GM19467 (cell line): ENCODE measurements at regions not wholly inside any gene's neighbourhood (a gene's known extent, or its start where the extent isn't known, plus 50 kb on each side); places are given as distances from the start of the nearest gene placed in this dataset.
A peak's percentile ranks its signal among the peaks of the same experiment; 100 is the strongest.
"Not testable (repeated sequence)": the region's sequence is repeated elsewhere in the genome, so short reads cannot be mapped to it uniquely, and the experiment has no call there.

ENCODE experiments used
- ATAC-seq: cut with Tn5 transposase; IDR thresholded peaks from one replicate; pipeline ENCODE4 v1.9.1; 2021; ENCODE audit warnings: mild to moderate bottlenecking, moderate library complexity; ENCODE audit not compliant: unreplicated experiment

DNA sequence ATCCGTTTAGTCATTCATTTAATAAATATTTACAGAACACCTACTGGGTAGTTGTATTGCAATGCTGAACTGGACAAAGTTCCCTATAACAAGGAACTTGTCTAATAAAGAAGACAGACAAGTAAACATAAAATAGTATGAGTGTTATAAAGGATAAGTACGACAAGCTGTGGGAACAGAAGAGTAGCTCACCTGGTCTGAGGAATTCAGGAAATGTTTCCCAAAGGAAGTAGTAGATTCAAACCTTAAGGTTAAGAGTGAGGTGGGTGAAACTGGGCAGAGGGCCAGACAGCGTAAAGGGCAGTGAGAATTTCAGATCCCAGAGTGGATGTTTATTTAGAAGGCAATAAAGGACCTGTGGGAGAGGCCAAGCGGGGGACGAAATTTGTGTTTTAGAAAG, 72.3 kb upstream of the CD2AP start:
- no peak for ATAC-seq

DNA sequence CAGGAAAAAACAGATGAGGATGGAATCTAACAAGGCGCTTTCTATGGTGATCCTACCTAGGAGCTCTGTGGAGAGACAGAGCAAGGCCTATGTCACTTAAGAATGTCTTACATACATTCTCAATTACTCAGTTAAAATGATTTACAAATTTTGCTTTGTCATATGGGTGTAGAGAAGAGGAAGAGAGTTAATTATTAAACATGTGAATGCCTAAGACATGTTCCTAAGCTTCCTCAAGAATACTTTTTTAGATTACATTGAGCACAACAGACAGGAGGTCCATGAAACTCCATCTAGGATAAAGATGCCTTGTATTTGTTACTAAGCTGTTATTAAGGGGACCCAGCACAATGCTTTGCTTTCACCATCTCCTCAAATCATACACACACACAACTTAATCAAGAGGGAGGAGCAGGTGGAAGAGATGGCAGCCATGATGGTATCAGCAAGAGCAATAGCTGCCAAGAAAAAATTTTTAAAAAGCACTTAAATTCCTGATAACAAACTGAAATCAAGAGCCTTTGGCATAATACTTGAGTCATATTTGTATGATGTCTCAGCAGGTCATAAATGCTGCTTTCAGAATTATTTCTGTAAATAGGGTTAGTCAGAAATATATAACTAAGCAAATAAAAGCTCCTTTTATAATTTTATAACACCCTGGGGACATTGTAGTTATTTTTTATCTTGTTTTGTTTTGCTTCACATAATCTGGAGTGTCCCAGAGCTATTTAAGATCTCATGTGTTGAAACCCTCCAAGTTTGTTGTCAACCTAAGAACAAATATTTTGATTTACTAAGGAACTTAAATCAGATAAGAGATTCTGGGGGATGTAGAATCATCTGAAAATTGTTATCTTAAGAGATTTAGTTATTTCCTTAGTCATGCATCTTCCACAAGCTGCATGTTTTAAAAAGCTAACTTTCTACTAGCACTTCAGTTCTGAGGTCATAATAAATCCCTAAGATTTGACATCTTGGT, 70.0 kb upstream of the CD2AP start:
- ATAC-seq: no peak

DNA sequence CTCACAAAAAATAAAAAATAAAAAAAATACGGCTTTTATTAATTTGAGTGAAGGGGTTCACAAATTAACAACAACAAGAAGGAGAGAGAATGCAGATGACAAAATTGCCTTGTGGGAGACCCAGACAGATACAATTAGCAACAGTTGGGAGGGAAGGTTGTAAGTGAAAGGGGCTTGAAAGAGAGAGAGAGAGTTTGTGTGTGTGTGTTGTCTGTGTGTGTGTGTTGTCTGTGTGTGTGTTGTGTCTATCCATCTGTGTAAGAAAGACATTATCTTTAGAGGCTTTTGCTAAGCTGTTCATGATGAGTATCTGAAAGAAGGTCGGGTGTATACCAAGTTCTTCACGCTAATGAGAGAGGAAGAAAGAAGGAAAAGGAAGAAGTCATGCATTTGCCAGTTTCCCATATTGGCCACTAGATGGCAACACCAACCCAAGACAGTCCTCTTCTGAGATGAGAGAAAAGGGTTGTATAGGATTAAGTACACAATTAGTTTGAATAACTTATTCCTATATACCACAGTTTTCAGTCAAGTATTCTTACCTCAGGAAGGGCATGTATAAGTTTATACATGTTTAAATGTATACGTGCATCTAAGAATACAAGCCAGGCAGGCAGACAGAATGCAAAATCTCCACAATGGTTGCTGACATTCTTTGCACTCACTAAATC, 63.7 kb upstream of the CD2AP start:
- peak; percentile 76 for ATAC-seq

DNA sequence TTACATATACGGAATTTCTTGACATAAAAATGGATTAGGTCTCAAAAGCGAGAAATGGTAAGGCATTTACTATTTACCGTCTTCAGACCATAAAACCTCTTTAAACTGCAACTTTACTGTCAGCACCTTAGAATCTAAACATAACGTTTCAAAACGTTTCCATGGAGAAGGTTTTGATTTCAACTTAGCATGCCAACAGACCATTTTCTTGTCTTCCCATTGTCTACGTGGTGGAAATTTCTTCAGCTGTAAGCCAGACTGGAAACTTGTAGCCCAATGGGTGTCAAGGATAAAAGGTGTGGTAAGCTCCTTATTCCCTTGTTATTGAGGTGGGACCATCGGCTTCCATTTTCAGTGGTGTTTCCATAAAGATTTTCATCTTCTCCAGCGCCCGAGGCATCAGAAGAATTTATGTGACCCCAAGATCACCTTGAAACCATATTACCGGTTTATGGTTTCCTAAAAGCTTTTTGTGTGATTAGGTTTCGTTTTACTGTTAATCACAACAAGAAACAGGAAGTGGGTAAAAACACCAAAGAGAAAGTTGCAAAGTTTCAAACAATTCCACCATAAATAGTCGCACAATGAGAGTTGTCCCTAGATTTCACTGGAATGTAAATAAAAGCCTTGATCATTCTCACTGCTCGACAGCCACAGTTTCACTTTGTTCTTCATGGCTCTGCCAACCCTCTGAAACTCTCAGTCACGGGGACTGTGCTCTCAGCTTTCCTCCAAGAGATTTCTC, 63.0 kb upstream of the CD2AP start:
- ATAC-seq: peak; percentile 56

DNA sequence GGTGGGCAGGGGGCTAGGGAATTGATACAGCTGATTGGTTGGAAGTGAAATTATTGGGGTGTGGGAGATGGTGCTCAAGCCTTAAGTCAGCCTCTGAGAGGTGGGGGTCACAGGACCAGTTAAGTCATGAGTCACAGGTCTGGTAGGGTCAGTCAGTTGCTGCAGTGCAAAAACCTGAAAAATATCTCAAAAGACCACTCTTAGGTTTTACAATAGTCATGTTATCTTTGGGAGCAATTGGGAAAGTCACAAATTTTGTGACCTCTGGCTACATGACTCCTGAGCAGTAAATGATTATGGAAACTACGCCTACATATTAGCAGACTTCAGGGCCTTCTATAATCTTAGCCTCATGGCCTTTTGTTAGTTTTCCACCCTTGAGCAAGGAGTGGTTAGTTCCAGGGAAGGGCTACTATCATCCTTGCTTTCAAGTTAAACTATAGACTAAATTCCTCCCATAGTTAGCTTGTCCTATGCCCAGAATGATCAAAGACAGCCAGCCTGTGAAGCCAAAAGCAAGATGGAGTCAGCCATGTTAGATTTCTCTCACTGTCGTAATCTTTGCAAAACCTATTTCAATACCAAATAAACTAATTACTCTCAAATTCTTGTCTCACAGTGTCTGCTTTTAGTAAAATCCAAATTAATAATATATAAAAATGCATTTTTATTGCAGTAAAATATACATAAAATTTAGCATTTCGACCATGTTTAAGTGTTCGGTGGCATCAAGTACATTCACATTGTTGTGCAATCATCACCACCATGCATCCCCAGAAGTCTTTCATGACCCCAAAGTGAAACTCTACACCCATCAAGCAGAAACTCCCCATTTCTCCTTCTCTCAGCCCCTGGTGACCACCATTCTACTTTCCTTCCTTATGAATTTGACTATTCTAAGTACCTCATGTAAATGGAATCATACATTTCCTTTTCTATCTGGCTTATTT, 60.9 kb upstream of the CD2AP start:
- ATAC-seq: no peak

DNA sequence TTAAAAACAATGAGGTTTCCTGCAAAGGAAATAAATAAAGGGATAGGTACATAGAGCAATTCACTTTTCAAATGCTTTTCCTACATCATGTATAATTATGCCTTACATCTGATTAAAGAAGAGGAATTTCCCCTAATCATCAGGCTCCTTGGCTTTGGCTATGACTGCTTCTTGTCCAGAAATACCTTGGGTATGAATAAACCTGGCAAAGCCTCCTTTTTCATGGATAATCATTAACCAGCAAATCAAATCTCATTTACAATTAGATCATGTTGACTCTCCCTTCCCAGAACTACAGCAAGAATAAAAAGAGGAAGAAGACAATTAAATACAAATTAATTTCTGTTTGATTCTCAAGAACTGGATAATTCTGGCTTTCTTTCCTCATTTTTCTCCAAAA, 58.0 kb upstream of the CD2AP start:
- no peak for ATAC-seq

DNA sequence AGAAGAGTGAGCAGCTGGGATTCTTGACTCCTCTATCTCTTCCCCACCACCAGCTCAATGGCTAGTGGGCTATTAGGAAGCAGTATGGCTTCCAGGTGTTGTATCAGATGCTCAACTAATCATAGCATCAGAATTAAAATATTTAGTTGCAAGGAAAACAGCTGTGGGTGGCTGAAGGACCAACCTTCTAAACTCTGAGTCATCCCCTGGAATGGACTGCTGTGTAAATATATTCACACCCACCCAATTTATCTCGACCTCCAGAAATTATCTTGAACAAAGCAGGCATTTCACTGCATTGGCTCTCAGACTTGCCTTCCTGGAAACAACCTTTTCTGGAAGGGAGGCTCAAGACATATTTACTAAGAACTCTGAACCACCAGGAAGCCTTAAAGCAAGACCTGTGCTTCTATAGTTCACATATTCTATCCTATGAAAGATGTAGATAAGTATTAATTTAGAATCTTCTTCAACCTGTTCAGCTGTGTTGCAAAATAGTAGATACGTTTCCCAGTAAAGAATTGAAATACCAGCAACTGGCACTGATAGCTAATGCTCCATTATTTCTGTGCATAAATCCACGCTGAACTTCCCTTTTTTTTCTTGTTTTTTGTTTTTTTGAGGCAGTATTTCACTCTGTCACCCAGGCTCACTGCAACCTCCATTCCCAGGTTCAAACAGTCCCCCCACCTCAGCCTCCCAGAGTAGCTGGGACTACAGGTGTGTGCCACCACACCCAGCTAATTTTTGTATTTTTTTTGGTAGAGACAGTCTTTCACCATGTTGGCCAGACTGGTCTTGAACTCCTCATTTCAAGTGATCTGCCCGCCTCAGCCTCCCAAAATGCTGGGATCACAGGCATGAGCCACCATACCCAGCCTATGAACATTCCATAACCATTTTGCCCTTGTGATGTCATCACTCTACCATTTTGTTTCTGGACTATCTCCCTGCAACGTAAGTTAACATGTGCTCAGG, 56.9 kb upstream of the CD2AP start:
- no peak for ATAC-seq

DNA sequence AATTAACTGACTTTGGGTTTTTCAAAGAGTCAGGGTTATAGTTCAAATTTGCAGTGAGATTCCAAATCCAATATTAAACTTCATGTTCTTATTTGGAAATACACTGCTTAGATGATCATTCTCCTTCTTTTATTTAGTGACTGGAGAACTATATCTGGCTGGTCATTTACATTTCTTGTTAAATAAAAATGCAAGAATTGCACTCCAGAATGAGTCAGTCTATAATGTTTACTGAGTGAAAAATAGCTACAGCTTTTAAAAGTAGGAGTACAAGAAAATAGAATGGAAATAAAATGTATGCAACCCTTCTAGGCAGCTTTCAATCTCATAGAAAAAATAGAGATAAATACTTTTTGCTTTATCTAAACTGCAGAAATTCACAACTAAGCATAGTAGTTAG, 54.5 kb upstream of the CD2AP start:
- no peak for ATAC-seq

DNA sequence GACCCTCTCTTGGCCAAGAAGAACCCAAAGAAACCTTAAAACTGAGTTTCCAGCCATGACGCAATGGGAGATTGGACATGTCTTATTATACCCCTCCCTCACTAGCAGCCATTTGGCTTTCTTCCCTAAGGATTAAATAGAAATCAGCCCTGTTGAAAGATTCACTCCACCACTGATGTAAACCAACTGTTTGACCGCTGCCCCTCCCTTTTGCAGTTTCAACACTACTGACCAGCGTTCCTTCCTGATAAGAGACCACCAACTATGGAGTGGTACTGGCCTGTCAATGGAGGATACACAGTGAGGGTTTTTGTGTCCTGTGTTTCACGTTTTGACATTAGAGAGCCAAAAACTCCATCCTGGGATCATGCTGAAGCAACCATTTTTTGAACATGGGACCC, 53.2 kb upstream of the CD2AP start:
- ATAC-seq: no peak

DNA sequence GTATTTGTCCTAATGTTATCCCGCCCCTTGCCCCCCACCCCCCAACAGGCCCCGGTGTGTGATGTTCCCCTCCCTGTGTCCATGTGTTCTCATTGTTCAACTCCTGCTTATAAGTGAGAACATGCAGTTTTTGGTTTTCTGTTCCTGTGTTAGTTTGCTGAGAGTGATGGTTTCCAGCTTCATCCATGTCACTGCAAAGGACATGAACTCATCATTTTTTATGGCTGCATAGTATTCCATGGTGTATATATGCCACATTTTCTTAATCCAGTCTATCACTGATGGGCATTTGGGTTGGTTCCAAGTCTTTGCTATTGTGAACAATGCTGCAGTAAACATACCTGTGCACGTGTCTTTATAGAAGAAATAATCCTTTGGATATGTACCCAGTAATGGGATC, 51.9 kb upstream of the CD2AP start:
- not testable (repeated sequence) for ATAC-seq

DNA sequence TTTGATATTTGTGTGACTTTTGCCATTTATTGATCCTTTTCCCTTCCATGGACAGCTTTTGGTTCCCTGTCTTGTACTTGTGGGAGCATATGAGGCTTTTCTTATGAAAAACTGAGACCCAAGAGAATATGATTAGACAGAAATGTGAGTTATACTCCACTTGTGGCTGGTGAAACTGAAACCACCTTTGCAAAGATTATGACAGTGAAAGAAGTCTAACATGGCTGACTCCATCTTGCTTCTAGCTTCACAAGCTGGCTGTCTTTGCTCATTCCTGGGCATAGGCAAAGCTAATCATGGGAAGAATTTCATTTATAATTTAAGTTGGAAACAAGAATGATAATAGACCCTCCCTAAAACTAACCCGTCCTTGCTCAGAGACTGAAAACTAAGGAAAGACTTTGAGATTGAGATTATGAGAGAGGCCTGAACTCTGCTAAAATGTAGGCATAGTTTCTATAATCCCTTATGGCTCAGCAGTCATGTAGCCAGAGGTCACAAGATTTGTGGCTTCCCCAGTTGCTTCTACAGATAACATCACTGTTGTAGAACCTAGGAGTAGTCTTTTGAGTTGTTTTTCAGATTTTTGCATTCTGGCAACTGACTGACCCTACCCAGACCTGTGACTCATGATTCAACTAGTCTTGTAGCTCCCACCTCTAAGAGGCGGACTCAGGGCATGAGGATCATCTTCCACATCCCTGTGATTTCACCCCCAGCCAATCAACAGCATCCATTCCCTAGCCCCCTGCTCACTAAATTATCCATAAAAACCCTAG, 50.9 kb upstream of the CD2AP start:
- ATAC-seq: no peak

DNA sequence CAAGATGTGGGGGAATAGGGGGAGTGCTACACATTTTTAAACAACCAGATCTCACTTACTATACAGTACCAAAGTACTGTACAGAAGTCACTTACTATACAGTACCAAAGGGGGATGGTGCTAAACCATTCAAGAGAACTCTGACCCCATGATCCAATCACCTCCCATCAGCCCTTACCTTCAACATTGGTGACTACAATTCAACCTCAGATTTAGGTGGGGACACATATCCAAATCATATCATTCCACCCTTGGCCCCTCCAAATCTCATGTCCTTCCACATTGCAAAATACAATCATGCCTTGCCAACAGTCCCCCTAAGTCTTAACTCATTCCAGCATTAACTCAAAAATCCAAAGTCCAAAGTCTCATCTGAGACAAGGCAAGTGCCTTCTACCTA, 49.9 kb upstream of the CD2AP start:
- ATAC-seq: no peak
